H1 (cell line): ENCODE measurements at regions not wholly inside any gene's neighbourhood (a gene's known extent, or its start where the extent isn't known, plus 50 kb on each side); places are given as distances from the start of the nearest gene placed in this dataset.

Source experiments
- CTCF ChIA-PET: fragments of 300-600 bp; sonication (Branson Sonifier 250); formaldehyde crosslinking; loops from one replicate; lab custom pipeline; 2021; ENCODE audit not compliant: partially characterized antibody; lab: Charles Lee
- POLR2A ChIA-PET: fragments of 300-600 bp; sonication (Branson Sonifier 250); formaldehyde crosslinking; loops from one replicate; lab custom pipeline; 2021; ENCODE audit warnings: inconsistent platforms; ENCODE audit not compliant: partially characterized antibody; lab: Charles Lee
- DNase-seq, 2 experiments: peaks; one replicate each; pipeline versions ENCODE4 v3.0.0 to v3.0.0-alpha.2; 2010 to 2022; ENCODE audit warnings: low spot score in 2 of 2, low read depth in 1 of 2, mixed read lengths in 1 of 2
- FAIRE-seq: peaks from 2 replicates; lab custom pipeline; 2011; peaks lifted over from hg19 to GRCh38; lab: Jason Lieb, UNC
- H2AFZ ChIP-seq: 2 replicates; pipeline ENCODE4 v1.8.1; 2012; ENCODE audit warnings: low read length, inconsistent platforms
- H2AK5ac ChIP-seq: 2 replicates; pipeline ENCODE4 v1.6.1; 2013; ENCODE audit warnings: low read depth, low read length
- H2BK120ac ChIP-seq: replicated peaks from 2 replicates; pipeline ENCODE3; 2013; ENCODE audit warnings: low read depth, low read length, inconsistent platforms
- H2BK12ac ChIP-seq: 2 replicates; pipeline ENCODE4 v1.6.1; 2013; ENCODE audit warnings: low read depth, low read length
- H2BK15ac ChIP-seq: 2 replicates; pipeline ENCODE4 v1.6.1; 2013; ENCODE audit warnings: low read length
- H2BK20ac ChIP-seq: 2 replicates; pipeline ENCODE4 v1.6.1; 2013; ENCODE audit warnings: low read length
- H2BK5ac ChIP-seq: 2 replicates; pipeline ENCODE4 v1.6.1; 2013; ENCODE audit warnings: low read depth, low read length
- H3K14ac ChIP-seq: 2 replicates; pipeline ENCODE4 v1.6.1; 2013; ENCODE audit warnings: inconsistent platforms; ENCODE audit not compliant: insufficient read length
- H3K18ac ChIP-seq: 2 replicates; pipeline ENCODE4 v1.6.1; 2013; ENCODE audit warnings: low read length; ENCODE audit errors: extremely low read depth
- H3K23ac ChIP-seq: 2 replicates; pipeline ENCODE4 v1.6.1; 2013; ENCODE audit warnings: inconsistent platforms; ENCODE audit not compliant: insufficient read length
- H3K23me2 ChIP-seq: 2 replicates; pipeline ENCODE4 v1.6.1; 2013; ENCODE audit warnings: low read depth, low read length
- H3K27ac ChIP-seq: 2 replicates; pipeline ENCODE4 v1.6.1; 2011; ENCODE audit warnings: low read depth, low read length, inconsistent platforms
- H3K27me3 ChIP-seq, 4 experiments: replicated peaks in 1 of 4; 1 replicate in 1 of 4; 2 replicates in 3 of 4; pipeline versions ENCODE4 v1.6.1 to v1.8.1; 2011 to 2013; ENCODE audit warnings: low read length in 3 of 4, mild to moderate bottlenecking in 3 of 4, inconsistent platforms in 2 of 4, mixed read lengths in 2 of 4, moderate library complexity in 1 of 4; ENCODE audit not compliant: control insufficient read depth in 3 of 4, insufficient read depth in 3 of 4; ENCODE audit errors: extremely low read depth in 1 of 4
- H3K36me3 ChIP-seq, 4 experiments: 2 replicates each; pipeline versions ENCODE4 v1.6.1 to v1.8.1; 2011 to 2013; ENCODE audit warnings: mild to moderate bottlenecking in 4 of 4, low read length in 3 of 4, moderate library complexity in 2 of 4, control low read depth in 1 of 4, inconsistent platforms in 1 of 4; ENCODE audit not compliant: insufficient read depth in 4 of 4, control insufficient read depth in 2 of 4
- H3K4ac ChIP-seq: replicated peaks from 2 replicates; pipeline ENCODE3; 2013; ENCODE audit warnings: low read length, low read depth, mixed read lengths, inconsistent platforms; ENCODE audit not compliant: insufficient read length
- H3K4me1 ChIP-seq, 4 experiments: replicated peaks in 1 of 4; 1 replicate in 1 of 4; 2 replicates in 3 of 4; pipeline versions ENCODE4 v1.6.1 to v1.8.1; 2011 to 2013; ENCODE audit warnings: low read length in 3 of 4, inconsistent platforms in 2 of 4, mixed read lengths in 1 of 4; ENCODE audit not compliant: insufficient read depth in 4 of 4, control insufficient read depth in 3 of 4
- H3K4me2 ChIP-seq, 2 experiments: 2 replicates each; pipeline versions ENCODE4 v1.6.1 to v1.8.1; 2011 to 2013; ENCODE audit warnings: low read depth in 2 of 2, low read length in 2 of 2, control low read depth in 1 of 2, inconsistent platforms in 1 of 2, mild to moderate bottlenecking in 1 of 2; ENCODE audit not compliant: insufficient read depth in 1 of 2
- H3K4me3 ChIP-seq, 4 experiments: fragments of 200-600, 300-600 bp in 1 of 4; sonication (generic), shearing (Covaris generic), sonication (Bioruptor Twin) in 1 of 4; 2 replicates each; pipeline versions ENCODE4 v1.5.1 to v1.8.1; 2011 to 2016; ENCODE audit warnings: low read length in 4 of 4, low read depth in 3 of 4, control low read depth in 2 of 4, inconsistent platforms in 2 of 4, mild to moderate bottlenecking in 2 of 4, mixed read lengths in 1 of 4, moderate library complexity in 1 of 4; ENCODE audit not compliant: insufficient read depth in 2 of 4; ENCODE audit errors: extremely low read depth in 1 of 4
- H3K56ac ChIP-seq: replicated peaks from 2 replicates; pipeline ENCODE3; 2013; ENCODE audit warnings: low read depth, mild to moderate bottlenecking, mixed read lengths, low read length, inconsistent platforms; ENCODE audit not compliant: insufficient read length
- H3K79me1 ChIP-seq: 2 replicates; pipeline ENCODE4 v1.6.1; 2013; ENCODE audit warnings: low read depth, low read length, control low read depth
- H3K79me2 ChIP-seq, 2 experiments: 2 replicates each; pipeline versions ENCODE4 v1.6.1 to v1.8.1; 2012 to 2013; ENCODE audit warnings: low read length in 2 of 2, mild to moderate bottlenecking in 2 of 2, inconsistent platforms in 1 of 2; ENCODE audit not compliant: insufficient read depth in 2 of 2, control insufficient read depth in 1 of 2
- H3K9ac ChIP-seq, 4 experiments: replicated peaks in 1 of 4; 1 replicate in 1 of 4; 2 replicates in 3 of 4; pipeline versions ENCODE4 v1.6.1 to v1.8.1; 2011 to 2013; ENCODE audit warnings: low read depth in 3 of 4, low read length in 3 of 4, control low read depth in 2 of 4, mild to moderate bottlenecking in 2 of 4, moderate library complexity in 2 of 4, inconsistent platforms in 1 of 4; ENCODE audit errors: extremely low read depth in 1 of 4
- H3K9me3 ChIP-seq, 2 experiments: 2 replicates each; pipeline versions ENCODE4 v1.6.1 to v1.8.1; 2012 to 2013; ENCODE audit warnings: mild to moderate bottlenecking in 2 of 2, moderate library complexity in 2 of 2, control low read depth in 1 of 2, inconsistent platforms in 1 of 2, low read depth in 1 of 2, low read length in 1 of 2, mixed read lengths in 1 of 2; ENCODE audit not compliant: insufficient read depth in 2 of 2
- H4K20me1 ChIP-seq, 2 experiments: replicated peaks in 1 of 2; 2 replicates each; pipeline versions ENCODE3 to v1.8.1; 2011 to 2013; ENCODE audit warnings: inconsistent platforms in 2 of 2, low read length in 2 of 2, mild to moderate bottlenecking in 1 of 2; ENCODE audit not compliant: insufficient read depth in 2 of 2, control insufficient read depth in 1 of 2
- H4K5ac ChIP-seq: 2 replicates; pipeline ENCODE4 v1.6.1; 2013; ENCODE audit warnings: low read length, low read depth, mixed read lengths, inconsistent platforms; ENCODE audit not compliant: insufficient read length
- H4K8ac ChIP-seq: 2 replicates; pipeline ENCODE4 v1.8.0; 2013; ENCODE audit warnings: mild to moderate bottlenecking, moderate library complexity, low read length, inconsistent platforms; ENCODE audit not compliant: insufficient read depth; ENCODE audit errors: extremely low read depth
- H4K91ac ChIP-seq: replicated peaks from 2 replicates; pipeline ENCODE3; 2013; ENCODE audit warnings: low read length, mixed read lengths, inconsistent platforms; ENCODE audit not compliant: insufficient read length
- EP300 ChIP-seq, 2 experiments: IDR thresholded peaks; 1 replicate in 1 of 2; 2 replicates in 1 of 2; pipeline ENCODE4 v1.6.1; 2011 to 2012; ENCODE audit warnings: low read depth in 2 of 2, low read length in 2 of 2, mild to moderate bottlenecking in 2 of 2, borderline replicate concordance in 1 of 2, inconsistent platforms in 1 of 2, moderate library complexity in 1 of 2
- HDAC6 ChIP-seq: IDR thresholded peaks from one replicate; pipeline ENCODE4 v1.7.1; 2012; ENCODE audit warnings: low read depth, mild to moderate bottlenecking, inconsistent platforms, low read length, moderate library complexity
- RAD21 ChIP-seq, 2 experiments: IDR thresholded peaks in 1 of 2; conservative IDR thresholded peaks in 1 of 2; 2 replicates each; pipeline ENCODE4 v1.6.1; 2011; ENCODE audit warnings: low read depth in 2 of 2, low read length in 2 of 2, improper control_type of control experiment in 1 of 2, inconsistent platforms in 1 of 2, mild to moderate bottlenecking in 1 of 2, moderate library complexity in 1 of 2
- TEAD4 ChIP-seq: IDR thresholded peaks from 2 replicates; pipeline ENCODE4 v1.6.1; 2012; ENCODE audit warnings: low read depth, low read length, inconsistent platforms, mixed read lengths
- WGBS, 2 experiments: shearing (Covaris generic) in 1 of 2; methylation state at CpG; one replicate each; pipeline versions ENCODE4 v1.1.6 to v1.1.7; 2013 to 2015; ENCODE audit warnings: low lambda C conversion rate in 2 of 2, mixed read lengths in 2 of 2, inconsistent platforms in 1 of 2, low coverage in 1 of 2, missing lambda C conversion rate in 1 of 2; ENCODE audit not compliant: insufficient replicate concordance in 2 of 2, insufficient coverage in 1 of 2, insufficient read length in 1 of 2; ENCODE audit errors: extremely low coverage in 1 of 2, missing lambda C conversion rate in 1 of 2; 5-methylcytosine and 5-hydroxymethylcytosine counted together

GRCh38 chr4:120158046-120158445 is 91.4 kb upstream of the MAD2L1 start:
- Histone ChIP-seq H3K4me1 (peaks cover 0 to 4% (median 1%) of the 10 kb centered on the region in 4 experiments; a peak in 2 of 7 replicates), H4K91ac (no peak overlapping the region), H2BK15ac (no peak overlapping the region), H3K9me3 (no peaks in the 10 kb centered on the region), H3K4ac (no peak overlapping the region), H3K27ac (no peak overlapping the region), H2BK20ac (no peak overlapping the region), H3K79me1 (no peaks in the 10 kb centered on the region), H3K56ac (no peak overlapping the region), H2BK12ac (no peak overlapping the region), H2BK120ac (no peak overlapping the region), H2AK5ac (no peak overlapping the region; the same call in 1 of the 2 replicates), H3K23ac (no peak overlapping the region), H2AFZ (no peak overlapping the region), H2BK5ac (no peak overlapping the region), H3K14ac (no peak overlapping the region), H3K27me3 (no peaks in the 10 kb centered on the region; a peak in 1 of 7 replicates), H3K36me3 (no peaks in the 10 kb centered on the region), H3K23me2 (no peaks in the 10 kb centered on the region), H4K8ac (no peak overlapping the region), H3K4me3 (no peak overlapping the region), H3K9ac (no peak overlapping the region), H3K18ac (no peak overlapping the region)
- ChIA-PET POLR2A (no interaction called here), CTCF (interaction anchor here (0.6 kb wide), 1 partner anchor 129 kb away, joined by 4 read pairs; no protein-coding TSS in a partner anchor)
- DNase-seq, result no peak
- 84% methylated on average over 2 of the region's 2 CpGs; no CpG with 5 or more reads in 1 of the 2 experiments for WGBS, 2 experiments
- peak in 1 of 2 experiments; percentile 20; a peak in 2 of 4 replicates for TF ChIP-seq RAD21 (IDR thresholded peaks at IDR 0.05 in 1 of 2, conservative IDR thresholded peaks at IDR 0.05 in 1 of 2; ENCODE audit: low read depth in 2 of 2, low read length in 2 of 2)
- no peak for TF ChIP-seq EP300 (IDR thresholded peaks at IDR 0.05; ENCODE audit: borderline replicate concordance in 1 of 2, low read depth in 2 of 2, low read length in 2 of 2)
- TF ChIP-seq HDAC6, result no peak
- no peak for TF ChIP-seq TEAD4
- TF ChIP-seq, all 59 proteins: peak for 1
- Histone ChIP-seq H3K79me2 (no peaks in the 10 kb centered on the region), H4K5ac (no peak overlapping the region), H4K20me1 (no peaks in the 10 kb centered on the region), H3K4me2 (no peak overlapping the region)
- FAIRE-seq, result no peak
